DMS53 (cell line): ENCODE measurements at regions not wholly inside any gene's neighbourhood (a gene's known extent, or its start where the extent isn't known, plus 50 kb on each side); places are given as distances from the start of the nearest gene placed in this dataset.
"Not testable (repeated sequence)": the region's sequence is repeated elsewhere in the genome, so short reads cannot be mapped to it uniquely, and the experiment has no call there.

Experiments
- DNase-seq: peaks from one replicate; lab custom pipeline; 2025; lab: John Stamatoyannopoulos, UW

DNA sequence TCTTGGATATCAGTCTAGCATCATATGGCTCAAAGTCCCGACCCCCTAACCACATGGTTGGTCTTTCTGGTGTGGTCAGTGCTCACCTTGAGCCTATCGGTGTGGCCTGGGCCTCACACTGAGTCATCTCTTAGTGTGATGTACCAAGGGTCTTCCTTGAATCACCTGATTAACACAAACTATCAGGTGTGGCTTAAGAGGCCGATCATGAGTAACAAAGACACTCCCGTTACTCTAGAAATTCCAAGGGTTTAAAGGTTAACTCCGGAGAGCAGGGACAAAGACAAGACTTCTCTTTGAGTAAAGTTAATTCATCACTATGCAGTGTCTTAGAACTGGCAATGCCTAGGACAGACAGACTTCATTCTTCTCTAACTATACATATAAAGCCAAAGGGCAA, 52.3 kb upstream of the ARMC3 start:
- DNase-seq, result no peak

DNA sequence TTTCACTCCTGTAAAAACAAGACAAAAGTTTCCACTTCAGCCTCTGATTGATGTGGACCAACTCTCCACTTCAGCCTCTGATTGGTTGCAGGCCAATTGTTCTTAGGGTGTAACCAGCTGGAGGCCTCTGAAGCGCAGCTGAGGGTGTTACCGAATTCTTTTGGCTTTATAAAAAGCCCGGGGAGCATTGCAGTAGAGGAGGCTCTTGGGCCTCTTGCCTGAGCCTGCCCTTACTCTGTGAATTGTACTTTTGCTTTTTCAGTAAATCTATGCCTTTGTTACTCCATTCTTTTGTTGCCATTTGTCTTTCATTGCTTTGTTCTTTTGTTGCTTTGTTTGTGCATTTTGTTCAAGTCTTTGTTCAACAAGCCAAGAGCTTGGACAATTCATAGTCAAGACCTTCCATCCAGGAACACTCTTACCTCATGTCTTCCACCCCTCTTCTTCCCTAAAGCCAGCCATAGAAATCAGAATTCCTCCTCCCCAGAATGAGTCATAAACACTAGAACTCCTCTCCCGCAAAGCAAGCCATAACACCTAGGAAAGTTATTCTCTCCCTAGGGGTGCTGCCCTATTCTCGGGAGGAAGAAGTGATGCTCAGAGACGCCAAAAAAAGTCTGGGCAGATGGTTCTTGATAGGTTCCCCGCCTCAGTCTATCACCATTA, 53.5 kb upstream of the ARMC3 start:
- no peak for DNase-seq

DNA sequence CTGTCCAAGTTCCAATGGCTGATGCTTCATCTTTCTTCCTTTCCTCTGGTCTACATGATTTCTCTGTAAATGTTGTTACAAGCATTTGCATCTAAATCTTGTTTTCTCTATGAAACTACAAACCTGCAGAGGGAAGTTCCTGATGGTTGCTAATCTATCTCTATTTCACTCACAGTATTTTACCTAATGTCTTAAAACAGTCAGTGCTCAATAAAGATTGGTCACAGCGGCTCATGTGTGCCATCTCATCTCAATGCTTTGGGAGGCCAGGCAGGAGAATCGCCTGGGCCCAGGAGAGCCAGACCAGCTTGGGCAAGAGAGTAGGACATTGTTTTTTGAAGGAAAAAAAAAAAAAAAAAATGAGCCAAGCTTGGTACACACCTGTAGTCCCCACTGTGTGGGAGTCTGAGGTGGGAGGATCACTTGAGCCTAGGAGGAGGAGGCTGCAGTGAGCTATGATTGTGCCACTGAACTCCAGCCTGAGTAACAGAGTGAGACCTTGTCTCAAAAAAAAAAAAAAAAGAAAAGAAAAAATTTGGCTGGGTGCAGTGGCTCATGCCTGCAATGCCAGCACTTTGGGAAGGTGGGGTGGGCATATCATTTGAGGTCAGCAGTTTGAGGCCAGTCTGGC, 71.3 kb upstream of the ARMC3 start:
- no peak for DNase-seq

DNA sequence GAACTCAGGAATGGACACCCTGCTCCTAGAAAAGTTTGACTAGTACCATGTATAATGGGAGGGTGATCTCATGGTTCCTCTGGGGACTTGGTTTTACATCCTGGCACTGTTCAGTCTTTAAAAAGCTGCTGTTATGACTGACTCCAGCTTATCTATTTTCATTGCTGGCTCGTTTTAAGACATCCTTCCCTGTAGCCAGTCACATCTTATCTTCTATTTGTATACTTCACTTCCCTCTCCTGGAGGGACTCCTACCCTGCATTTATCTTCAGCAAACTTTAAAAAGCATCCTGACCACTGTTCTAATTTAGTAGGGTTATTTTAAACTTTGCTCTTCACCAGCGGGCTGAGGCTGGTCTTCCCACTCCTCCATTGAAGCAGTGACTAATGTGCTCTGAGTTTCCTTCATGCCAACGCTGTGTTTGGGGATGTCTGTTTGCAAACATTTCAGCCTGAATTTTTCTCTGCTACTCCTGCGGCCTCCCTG, 72.9 kb upstream of the ARMC3 start:
- DNase-seq, result no peak

DNA sequence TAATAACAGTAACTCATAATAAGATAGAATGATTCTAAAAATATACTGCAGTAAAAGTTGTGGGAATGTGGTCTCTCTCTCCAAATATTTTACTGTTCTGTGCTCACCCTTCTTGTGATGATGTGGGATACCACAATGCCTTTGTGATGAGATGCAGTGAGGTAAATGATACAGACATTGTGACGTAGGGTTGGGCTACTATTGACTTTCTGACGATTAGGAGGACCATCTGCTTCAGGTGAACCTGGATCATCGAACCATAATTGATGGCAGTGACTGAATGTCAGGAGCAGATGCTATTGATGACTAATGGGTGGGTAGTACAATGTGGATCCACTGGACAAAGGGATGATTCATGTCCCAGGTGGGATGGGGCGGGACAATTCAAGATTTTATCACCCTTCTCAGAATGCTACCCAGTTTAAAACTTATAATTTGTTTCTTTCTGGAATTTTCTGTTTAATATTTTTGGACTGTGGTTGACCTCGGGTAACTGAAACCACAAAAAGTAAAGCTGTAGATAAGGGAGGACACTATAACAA, 73.9 kb upstream of the ARMC3 start:
- peak; percentile 13 for DNase-seq

DNA sequence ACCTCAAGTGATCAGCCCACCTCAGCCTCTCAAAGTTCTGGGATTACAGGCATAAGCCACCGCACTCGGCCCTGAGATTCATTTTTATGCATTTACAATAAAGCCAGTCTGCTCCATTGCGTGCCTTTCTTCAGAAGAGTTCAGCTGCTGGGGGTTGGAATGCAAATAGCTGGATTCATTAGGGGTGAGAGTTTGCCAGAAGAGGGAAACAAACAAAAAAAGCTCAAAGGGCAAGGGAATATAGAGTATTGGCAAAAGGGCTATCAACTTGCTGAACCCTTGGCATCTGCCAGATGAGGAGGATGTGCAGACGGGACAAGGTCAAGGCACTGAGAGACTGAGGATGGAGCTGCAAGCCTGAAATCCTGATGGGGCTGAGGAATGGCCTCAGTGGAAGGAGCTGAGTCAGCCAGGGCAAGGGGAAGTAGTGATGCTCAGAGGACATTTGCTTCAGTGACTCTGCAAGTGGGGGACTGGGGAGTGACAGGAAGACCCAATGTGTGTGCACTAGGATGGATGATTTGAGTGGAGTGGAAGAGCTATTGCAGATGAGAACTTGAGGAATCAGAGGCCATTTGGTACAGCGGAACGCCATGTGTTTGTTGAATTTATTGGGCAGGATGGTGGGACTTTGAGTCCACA, 75.0 kb upstream of the ARMC3 start:
- DNase-seq, result no peak

DNA sequence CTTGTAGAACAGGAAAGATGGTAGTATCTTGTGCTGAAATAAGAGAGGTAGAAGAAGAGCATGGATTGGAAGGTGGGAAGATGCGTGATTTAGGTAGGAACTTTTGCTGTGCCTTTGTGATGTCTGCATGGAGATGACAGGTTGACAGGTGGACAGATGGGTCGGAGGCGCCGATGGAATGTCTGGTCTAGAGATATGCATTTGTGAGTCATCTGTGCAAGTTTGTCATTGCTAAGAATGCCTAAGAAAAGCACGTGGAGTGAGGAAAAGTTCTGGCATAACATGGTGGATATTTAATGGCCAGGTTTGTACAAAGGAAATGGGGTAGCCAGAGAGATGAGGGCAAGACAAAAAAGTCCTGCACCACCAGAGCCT, 76.0 kb upstream of the ARMC3 start:
- DNase-seq, result no peak

DNA sequence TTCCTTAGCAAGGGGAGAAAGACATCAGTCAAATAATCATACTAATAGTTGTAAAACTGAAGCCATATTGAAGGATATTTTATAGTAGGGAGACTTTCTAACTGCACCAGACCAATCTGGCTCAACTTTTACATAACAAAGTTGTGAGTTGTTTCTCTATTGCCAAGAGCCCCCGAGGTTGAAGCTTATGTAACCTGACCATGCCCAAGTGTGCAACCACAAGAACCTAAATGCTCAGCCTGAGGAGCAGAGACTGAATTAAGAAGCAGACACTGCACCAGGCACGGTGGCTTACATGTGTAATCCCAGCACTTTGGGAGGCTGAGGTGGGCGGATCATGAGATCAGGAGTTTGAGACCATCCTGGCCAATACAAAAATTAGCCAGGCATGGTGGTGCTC, 77.3 kb upstream of the ARMC3 start:
- DNase-seq, result no peak

DNA sequence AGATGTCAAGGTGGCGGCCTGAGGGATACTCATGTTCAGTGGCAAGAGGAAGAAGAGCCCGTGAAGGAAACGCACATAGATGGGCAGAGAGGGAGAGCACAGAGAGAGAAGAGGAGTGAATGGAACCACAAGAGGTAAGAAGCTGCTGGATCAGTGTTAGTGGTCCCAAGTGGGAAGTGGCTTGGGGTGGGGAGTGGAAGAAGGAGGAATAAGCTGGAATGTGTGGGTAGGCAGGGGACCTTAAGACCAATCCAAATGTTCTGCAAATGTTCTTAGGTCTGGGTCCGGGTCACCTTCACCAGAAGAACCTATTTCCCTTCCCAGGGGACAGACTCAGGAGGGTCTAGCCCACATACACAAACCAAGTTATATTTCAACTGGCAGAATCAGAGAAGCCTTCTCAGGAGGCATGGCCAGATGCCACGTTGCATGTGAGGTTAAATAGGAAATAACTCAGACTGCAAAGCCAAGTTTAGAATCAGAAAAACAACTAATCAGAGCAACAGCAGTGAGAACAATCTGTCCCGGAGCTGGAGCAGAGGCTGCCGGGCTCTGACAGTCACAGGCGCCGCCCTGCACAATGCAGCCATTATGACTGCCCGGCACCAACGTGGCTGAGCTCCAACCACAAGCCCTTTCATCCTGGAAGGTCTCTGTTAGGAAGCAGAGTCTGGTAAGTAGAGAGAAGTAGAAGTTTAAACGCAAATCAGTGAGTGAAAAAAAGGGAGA, 78.6 kb upstream of the ARMC3 start:
- no peak for DNase-seq

DNA sequence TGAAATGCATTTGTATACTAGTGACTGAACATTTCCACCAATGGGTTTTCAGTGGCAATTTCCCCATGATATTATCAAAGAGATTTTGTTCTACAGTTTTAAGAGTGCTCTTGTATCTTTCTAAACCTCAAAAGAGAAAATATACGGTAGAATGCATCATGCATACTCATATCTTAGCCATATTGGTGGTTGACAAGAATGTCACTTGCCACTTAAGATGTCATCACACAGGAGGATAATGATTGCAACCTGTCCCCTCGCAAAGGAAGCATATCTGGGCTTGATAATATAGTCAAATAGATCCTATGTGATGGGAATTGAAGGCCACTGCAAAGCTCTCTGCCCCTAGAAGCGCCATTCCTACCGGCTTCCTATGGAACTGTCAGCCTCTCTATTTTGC, 79.3 kb upstream of the ARMC3 start:
- DNase-seq, result no peak

DNA sequence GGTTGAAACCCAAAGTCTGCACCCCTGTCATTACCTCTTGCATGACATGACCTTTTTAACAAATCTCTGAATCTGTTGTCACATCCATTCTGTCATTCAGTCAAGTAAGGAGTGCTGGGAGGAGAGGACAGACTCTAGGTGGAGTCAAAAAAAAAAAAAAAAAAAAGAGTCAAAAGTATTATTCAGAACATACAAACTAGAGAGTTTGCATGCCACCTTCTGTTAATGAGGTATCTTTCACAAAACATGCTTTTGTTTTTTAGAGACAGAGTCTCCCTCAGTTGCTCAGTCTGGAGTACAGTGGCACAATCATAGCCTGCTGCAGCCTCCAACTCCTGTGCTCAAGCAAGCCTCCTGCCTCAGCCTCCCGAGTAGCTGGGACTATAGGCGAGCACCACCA, 81.6 kb upstream of the ARMC3 start:
- no peak for DNase-seq

DNA sequence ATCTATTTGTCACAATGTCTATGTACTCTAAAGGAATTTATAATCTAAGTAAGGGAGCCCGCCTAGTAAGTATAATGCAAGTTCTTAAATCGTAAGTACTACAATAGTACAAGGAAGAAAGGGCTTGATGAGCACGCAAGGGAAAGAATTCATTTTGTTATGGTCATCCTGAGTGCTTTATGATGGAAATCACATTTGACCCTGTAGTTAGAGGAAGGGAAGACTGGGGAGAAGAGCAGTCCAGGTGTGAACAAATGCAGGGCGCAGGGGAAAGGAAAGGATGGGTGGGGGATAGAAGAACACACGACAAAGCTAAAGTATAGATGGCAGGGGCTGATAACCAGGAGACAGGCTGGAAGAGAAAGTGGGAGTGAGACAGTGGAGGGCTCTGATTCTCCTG, 88.2 kb upstream of the ARMC3 start:
- no peak for DNase-seq

DNA sequence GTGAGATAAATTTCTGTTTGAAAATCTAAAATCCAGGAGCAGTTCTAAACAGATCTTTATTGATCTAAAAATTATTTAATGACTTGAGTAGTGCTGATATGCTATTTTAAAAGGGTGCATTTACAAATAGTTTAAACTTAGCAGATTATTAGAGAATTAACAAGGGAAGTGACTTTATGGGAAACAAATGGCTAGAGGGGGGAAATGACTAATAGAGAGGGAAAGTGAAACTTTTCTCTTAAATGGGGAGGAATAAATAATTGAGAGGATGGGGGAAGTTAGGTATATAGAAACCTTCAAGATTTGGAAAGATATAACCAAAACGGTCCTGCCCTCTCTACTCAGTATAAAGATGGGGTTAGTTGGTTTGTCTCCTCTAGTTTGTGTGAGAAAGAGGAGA, 90.1 kb upstream of the ARMC3 start:
- DNase-seq, result no peak

DNA sequence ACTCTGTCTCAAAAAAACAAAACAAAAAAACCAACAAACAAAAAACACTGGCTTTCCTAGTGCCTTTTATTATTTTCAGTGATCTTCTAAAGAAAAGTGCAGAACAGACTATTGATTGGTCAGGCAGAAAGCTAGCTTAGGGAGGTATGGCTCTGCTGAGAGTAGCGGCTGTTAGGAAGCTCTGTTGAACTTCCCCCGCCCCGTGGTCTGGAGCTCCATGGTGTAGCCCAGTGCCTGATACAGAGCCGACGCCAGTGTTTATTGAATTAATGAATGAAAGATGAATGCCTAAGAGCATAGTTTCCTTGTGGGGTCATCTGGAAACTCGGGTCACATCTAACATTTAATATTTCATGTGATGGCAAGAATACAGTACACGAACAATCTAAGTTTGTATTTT, 90.5 kb upstream of the ARMC3 start:
- DNase-seq, result no peak

DNA sequence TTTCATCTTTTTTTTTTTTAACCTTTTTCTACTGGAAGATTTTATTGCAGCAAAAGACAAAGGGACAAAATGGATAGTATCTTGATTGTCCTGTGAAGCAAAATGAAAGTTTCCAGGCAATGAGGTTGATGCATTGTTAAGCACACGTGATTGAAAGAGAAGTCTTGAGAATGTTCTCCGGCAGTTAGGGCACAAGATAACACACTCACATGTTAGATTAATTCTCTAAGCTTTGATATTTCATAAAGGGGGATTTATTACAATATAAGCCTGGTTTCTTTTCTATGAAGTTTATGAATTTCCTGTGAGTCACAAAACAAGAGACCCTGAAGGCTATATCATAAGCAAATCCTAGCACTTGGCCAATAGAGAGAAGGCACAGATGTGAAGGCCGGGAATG, 93.4 kb upstream of the ARMC3 start:
- no peak for DNase-seq

DNA sequence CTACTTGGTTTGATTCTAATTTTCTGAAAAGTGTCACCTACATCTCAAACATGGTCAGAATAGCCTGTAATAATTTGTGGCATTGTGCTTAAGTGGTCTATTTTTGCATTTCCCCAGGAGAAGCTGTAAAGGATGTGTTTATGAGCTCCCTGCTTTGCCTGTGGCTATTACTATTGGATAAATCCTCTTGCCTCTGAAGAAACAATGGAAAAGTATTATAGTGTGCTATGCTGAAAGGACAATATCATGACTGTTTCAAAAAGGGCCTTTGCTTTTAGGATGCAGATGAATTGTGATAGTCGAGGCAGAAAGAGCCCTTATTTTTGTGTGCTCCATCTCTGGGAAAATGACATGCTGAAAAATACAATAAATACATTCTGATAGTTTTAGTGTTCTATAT, 94.1 kb upstream of the ARMC3 start:
- no peak for DNase-seq

DNA sequence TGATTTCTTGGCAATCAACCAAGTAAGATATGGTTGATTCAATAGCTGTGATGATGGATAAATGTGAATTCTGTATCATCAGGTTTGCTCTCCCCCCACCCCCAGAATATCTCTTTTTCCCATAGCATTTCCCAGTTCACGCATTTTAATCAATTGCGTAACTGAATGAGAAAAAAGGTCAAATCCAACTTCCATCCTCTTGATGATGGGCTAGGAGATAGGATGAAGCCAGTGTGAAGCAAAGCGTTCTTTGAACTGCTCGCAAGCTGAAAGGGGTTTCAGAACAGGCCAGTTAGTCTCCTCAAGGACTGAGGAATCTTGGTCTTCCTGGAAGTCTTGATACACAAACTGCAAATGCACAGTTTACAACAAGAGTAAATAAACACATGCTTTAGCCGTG, 94.5 kb upstream of the ARMC3 start:
- DNase-seq, result no peak

DNA sequence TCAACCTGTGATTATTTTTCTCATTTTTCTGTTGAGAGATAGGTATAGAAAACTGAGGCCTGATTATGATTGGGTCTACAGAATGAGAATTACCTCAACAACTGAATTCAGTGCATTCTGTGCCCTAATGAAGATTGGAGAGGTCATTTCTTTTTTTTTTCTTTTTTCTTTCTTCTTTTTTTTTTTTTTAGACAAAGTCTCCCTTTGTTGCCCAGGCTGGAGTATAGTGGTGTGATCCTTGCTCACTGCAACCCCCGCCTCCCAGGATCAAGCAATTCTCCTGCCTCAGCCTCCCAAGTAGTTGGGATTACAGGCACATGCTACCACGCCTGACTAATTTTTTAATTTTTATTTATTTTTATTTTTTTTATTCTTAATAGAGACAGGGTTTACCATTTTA, 95.0 kb upstream of the ARMC3 start:
- no peak for DNase-seq

DNA sequence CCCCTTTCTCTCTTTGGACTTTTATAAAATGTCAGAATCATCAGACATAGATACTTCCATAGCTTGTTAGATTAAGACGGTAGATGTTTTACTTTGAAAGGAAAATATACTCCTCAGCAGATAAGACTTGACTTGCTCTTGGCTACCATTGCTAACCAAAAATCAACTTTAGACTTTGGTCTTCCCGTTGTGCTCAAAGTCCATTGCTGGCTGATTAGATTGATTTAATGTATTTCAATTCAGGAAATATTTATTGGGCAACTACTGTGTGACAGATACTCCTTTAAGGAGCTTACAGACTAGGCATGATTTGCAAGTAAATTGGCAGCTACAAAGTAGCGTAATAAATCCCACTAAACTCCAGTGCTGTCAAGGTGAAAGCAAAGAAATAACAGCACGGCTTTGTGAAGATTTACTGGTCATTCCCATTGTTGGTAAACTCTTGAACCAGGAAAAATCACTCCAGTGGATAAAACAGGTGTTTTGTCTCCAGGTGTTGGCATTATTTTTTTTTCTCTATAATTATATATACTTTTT, 95.7 kb upstream of the ARMC3 start:
- no peak for DNase-seq

DNA sequence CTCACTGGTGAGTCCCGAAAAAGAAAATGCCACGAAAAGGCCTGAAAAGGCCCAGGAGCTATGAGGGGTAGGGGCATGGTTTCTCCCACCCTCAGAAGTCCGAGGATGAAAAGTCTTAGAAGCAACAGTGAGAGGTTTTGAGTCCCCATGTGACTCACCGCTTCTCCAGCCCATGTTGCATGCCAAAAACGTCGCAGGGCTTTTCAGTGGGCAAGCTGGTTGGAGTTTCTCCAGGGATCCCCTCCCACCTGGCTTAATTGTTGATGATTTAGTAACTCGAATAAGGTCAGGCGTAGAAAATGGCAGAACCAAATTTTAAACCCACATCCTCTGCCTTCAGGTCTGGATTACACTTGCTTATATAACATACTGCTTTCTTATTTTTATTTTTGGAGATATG, 96.3 kb upstream of the ARMC3 start:
- DNase-seq, result no peak

DNA sequence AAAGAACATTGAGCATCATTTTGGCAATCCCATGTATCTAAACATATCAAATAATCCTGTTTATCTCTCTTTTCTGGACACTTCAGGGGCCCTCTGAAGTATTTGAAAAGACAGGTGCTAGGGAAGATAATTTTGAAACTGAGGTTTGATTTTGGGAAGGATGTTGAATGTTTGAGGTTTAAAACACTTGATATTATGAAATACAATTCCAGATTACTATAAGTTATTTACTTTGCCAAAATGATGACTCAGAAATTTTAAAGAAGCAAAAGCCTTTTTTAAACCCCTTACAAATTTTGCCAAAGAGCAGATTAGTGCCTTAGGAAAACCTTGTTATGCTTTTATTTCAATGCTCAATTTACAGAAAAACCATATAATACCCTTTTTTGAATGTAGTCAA, 99.1 kb upstream of the ARMC3 start:
- not testable (repeated sequence) for DNase-seq

DNA sequence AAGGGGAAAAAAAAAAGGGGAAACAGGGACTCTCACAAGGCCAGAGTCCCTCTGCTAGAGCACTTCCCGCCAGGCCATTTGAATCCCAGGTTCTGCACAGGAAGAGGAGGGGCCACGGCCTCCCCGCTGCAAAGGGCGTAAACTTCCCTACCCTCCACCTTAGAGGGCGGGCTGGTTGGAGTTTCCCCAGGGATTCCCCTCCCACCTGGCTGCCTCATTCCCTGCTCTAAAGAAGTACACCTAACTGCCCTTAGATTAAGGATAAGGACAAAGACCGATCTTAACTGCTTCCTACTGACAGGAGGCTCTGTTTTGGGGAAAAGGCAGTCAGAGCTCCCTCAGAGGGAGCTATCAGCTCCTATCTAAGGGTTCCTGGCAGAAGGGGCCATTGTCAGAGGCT, 102.0 kb upstream of the ARMC3 start:
- DNase-seq, result no peak
